ENCODE measurements at regions not wholly inside any gene's neighbourhood (a gene's known extent, or its start where the extent isn't known, plus 50 kb on each side); places are given as distances from the start of the nearest gene placed in this dataset.

- H3K27me3 ChIP-seq (ENCODE audit: low read depth, low read length), result no peaks in the 10 kb centered on the region
- no peaks in the 10 kb centered on the region for H3K9me3 ChIP-seq (ENCODE audit: control insufficient read depth in 1 of 2, low read length in 2 of 2)
- H3K27ac ChIP-seq (ENCODE audit: low read length), result no peak overlapping the region
- H3K4me3 ChIP-seq (ENCODE audit: low read depth in 1 of 2, low read length in 2 of 2), result no peak overlapping the region
- H3K36me3 ChIP-seq (ENCODE audit: control insufficient read depth in 1 of 2, insufficient read depth in 2 of 2, low read length in 2 of 2), result no peaks in the 10 kb centered on the region
- H3K4me1 ChIP-seq (ENCODE audit: control insufficient read depth in 1 of 2, insufficient read depth in 2 of 2, low read length in 2 of 2), result peaks cover 0 to 5% of the 10 kb centered on the region in 2 donors
Measured at GRCh38 chr3:72109327-72110259, 324.6 kb upstream of the PROK2 start.

- Histone ChIP-seq H3K9me3 (ENCODE audit: control insufficient read depth in 1 of 2, low read length in 2 of 2) (no peaks in the 10 kb centered on the region), H3K36me3 (ENCODE audit: control insufficient read depth in 1 of 2, insufficient read depth in 2 of 2, low read length in 2 of 2) (no peaks in the 10 kb centered on the region), H3K27ac (ENCODE audit: low read length) (no peak overlapping the region), H3K4me3 (ENCODE audit: low read depth in 1 of 2, low read length in 2 of 2) (no peak overlapping the region), H3K27me3 (ENCODE audit: low read depth, low read length) (no peaks in the 10 kb centered on the region), H3K4me1 (ENCODE audit: control insufficient read depth in 1 of 2, insufficient read depth in 2 of 2, low read length in 2 of 2) (peaks cover 5 to 8% of the 10 kb centered on the region in 2 donors)
Measured at GRCh38 chr3:72105306-72105705, 320.4 kb upstream of the PROK2 start.

GRCh38 chr3:72102112-72102616 is 317.2 kb upstream of the PROK2 start:
- H3K27ac ChIP-seq (ENCODE audit: low read length), result no peak overlapping the region
- no peak overlapping the region for H3K4me3 ChIP-seq (ENCODE audit: low read depth in 1 of 2, low read length in 2 of 2)
- no peaks in the 10 kb centered on the region for H3K9me3 ChIP-seq (ENCODE audit: control insufficient read depth in 1 of 2, low read length in 2 of 2)
- H3K27me3 ChIP-seq (ENCODE audit: low read depth, low read length), result no peaks in the 10 kb centered on the region
- H3K36me3 ChIP-seq (ENCODE audit: control insufficient read depth in 1 of 2, insufficient read depth in 2 of 2, low read length in 2 of 2), result no peaks in the 10 kb centered on the region
- H3K4me1 ChIP-seq (ENCODE audit: control insufficient read depth in 1 of 2, insufficient read depth in 2 of 2, low read length in 2 of 2), result peaks cover 5 to 8% of the 10 kb centered on the region in 2 donors

- no peaks in the 10 kb centered on the region for H3K36me3 ChIP-seq (ENCODE audit: control insufficient read depth in 1 of 2, insufficient read depth in 2 of 2, low read length in 2 of 2)
- no peaks in the 10 kb centered on the region for H3K27me3 ChIP-seq (ENCODE audit: low read depth, low read length)
- H3K4me1 ChIP-seq (ENCODE audit: control insufficient read depth in 1 of 2, insufficient read depth in 2 of 2, low read length in 2 of 2), result peaks cover 5 to 8% of the 10 kb centered on the region in 2 donors
- H3K4me3 ChIP-seq (ENCODE audit: low read depth in 1 of 2, low read length in 2 of 2), result no peak overlapping the region
- H3K27ac ChIP-seq (ENCODE audit: low read length), result no peak overlapping the region
- H3K9me3 ChIP-seq (ENCODE audit: control insufficient read depth in 1 of 2, low read length in 2 of 2), result no peaks in the 10 kb centered on the region
Measured at GRCh38 chr3:72101494-72101893, 316.5 kb upstream of the PROK2 start.

- Histone ChIP-seq H3K36me3 (ENCODE audit: control insufficient read depth in 1 of 2, insufficient read depth in 2 of 2, low read length in 2 of 2) (no peaks in the 10 kb centered on the region), H3K4me1 (ENCODE audit: control insufficient read depth in 1 of 2, insufficient read depth in 2 of 2, low read length in 2 of 2) (peaks cover 5 to 8% of the 10 kb centered on the region in 2 donors), H3K27me3 (ENCODE audit: low read depth, low read length) (no peaks in the 10 kb centered on the region), H3K27ac (ENCODE audit: low read length) (peak overlapping the region; percentile 70), H3K9me3 (ENCODE audit: control insufficient read depth in 1 of 2, low read length in 2 of 2) (no peaks in the 10 kb centered on the region), H3K4me3 (ENCODE audit: low read depth in 1 of 2, low read length in 2 of 2) (peak overlapping the region; percentile 30 to 55)
Measured at GRCh38 chr3:72100601-72101187, 315.7 kb upstream of the PROK2 start.

- Histone ChIP-seq H3K4me3 (ENCODE audit: low read depth in 1 of 2, low read length in 2 of 2) (peak overlapping the region; percentile 30 to 55), H3K4me1 (ENCODE audit: control insufficient read depth in 1 of 2, insufficient read depth in 2 of 2, low read length in 2 of 2) (peaks cover 5 to 8% of the 10 kb centered on the region in 2 donors), H3K36me3 (ENCODE audit: control insufficient read depth in 1 of 2, insufficient read depth in 2 of 2, low read length in 2 of 2) (no peaks in the 10 kb centered on the region), H3K27me3 (ENCODE audit: low read depth, low read length) (no peaks in the 10 kb centered on the region), H3K27ac (ENCODE audit: low read length) (peak overlapping the region; percentile 70), H3K9me3 (ENCODE audit: control insufficient read depth in 1 of 2, low read length in 2 of 2) (no peaks in the 10 kb centered on the region)
Measured at GRCh38 chr3:72100080-72100511, 315.1 kb upstream of the PROK2 start.

GRCh38 chr3:72099326-72100079 is 314.6 kb upstream of the PROK2 start:
- H3K4me3 ChIP-seq (ENCODE audit: low read depth in 1 of 2, low read length in 2 of 2), result no peak overlapping the region
- no peaks in the 10 kb centered on the region for H3K27me3 ChIP-seq (ENCODE audit: low read depth, low read length)
- H3K4me1 ChIP-seq (ENCODE audit: control insufficient read depth in 1 of 2, insufficient read depth in 2 of 2, low read length in 2 of 2), result peaks cover 5 to 8% of the 10 kb centered on the region in 2 donors
- no peak overlapping the region for H3K27ac ChIP-seq (ENCODE audit: low read length)
- H3K9me3 ChIP-seq (ENCODE audit: control insufficient read depth in 1 of 2, low read length in 2 of 2), result no peaks in the 10 kb centered on the region
- H3K36me3 ChIP-seq (ENCODE audit: control insufficient read depth in 1 of 2, insufficient read depth in 2 of 2, low read length in 2 of 2), result no peaks in the 10 kb centered on the region

GRCh38 chr3:72097053-72097452 is 312.1 kb upstream of the PROK2 start:
- no peaks in the 10 kb centered on the region for H3K36me3 ChIP-seq (ENCODE audit: control insufficient read depth in 1 of 2, insufficient read depth in 2 of 2, low read length in 2 of 2)
- no peak overlapping the region for H3K27ac ChIP-seq (ENCODE audit: low read length)
- H3K27me3 ChIP-seq (ENCODE audit: low read depth, low read length), result no peaks in the 10 kb centered on the region
- no peak overlapping the region for H3K4me3 ChIP-seq (ENCODE audit: low read depth in 1 of 2, low read length in 2 of 2)
- H3K9me3 ChIP-seq (ENCODE audit: control insufficient read depth in 1 of 2, low read length in 2 of 2), result no peaks in the 10 kb centered on the region
- H3K4me1 ChIP-seq (ENCODE audit: control insufficient read depth in 1 of 2, insufficient read depth in 2 of 2, low read length in 2 of 2), result peaks cover 5 to 8% of the 10 kb centered on the region in 2 donors

GRCh38 chr3:72095521-72095920 is 310.6 kb upstream of the PROK2 start:
- Histone ChIP-seq H3K27ac (ENCODE audit: low read length) (no peak overlapping the region), H3K4me1 (ENCODE audit: control insufficient read depth in 1 of 2, insufficient read depth in 2 of 2, low read length in 2 of 2) (no peaks in the 10 kb centered on the region), H3K4me3 (ENCODE audit: low read depth in 1 of 2, low read length in 2 of 2) (no peak overlapping the region), H3K27me3 (ENCODE audit: low read depth, low read length) (no peaks in the 10 kb centered on the region), H3K9me3 (ENCODE audit: control insufficient read depth in 1 of 2, low read length in 2 of 2) (no peaks in the 10 kb centered on the region), H3K36me3 (ENCODE audit: control insufficient read depth in 1 of 2, insufficient read depth in 2 of 2, low read length in 2 of 2) (no peaks in the 10 kb centered on the region)

- Histone ChIP-seq H3K27ac (ENCODE audit: low read length) (no peak overlapping the region), H3K9me3 (ENCODE audit: control insufficient read depth in 1 of 2, low read length in 2 of 2) (no peaks in the 10 kb centered on the region)
Measured at GRCh38 chr3:72093992-72094334, 309.0 kb upstream of the PROK2 start.

More at GRCh38 chr3:72093992-72094334, 309.0 kb upstream of the PROK2 start:
- no peaks in the 10 kb centered on the region for H3K4me1 ChIP-seq (ENCODE audit: control insufficient read depth in 1 of 2, insufficient read depth in 2 of 2, low read length in 2 of 2)
- H3K36me3 ChIP-seq (ENCODE audit: control insufficient read depth in 1 of 2, insufficient read depth in 2 of 2, low read length in 2 of 2), result no peaks in the 10 kb centered on the region
- H3K27me3 ChIP-seq (ENCODE audit: low read depth, low read length), result no peaks in the 10 kb centered on the region
- no peak overlapping the region for H3K4me3 ChIP-seq (ENCODE audit: low read depth in 1 of 2, low read length in 2 of 2)
